Neuronal stem cell (in vitro differentiated cells): ENCODE measurements at regions not wholly inside any gene's neighbourhood (a gene's known extent, or its start where the extent isn't known, plus 50 kb on each side); places are given as distances from the start of the nearest gene placed in this dataset.

Experiments
- DNase-seq: peaks from one replicate; pipeline ENCODE4 v3.0.0-alpha.2; 2013; ENCODE audit warnings: low spot score
- H2AFZ ChIP-seq: one replicate; pipeline ENCODE4 v1.6.1; 2013; ENCODE audit warnings: mild to moderate bottlenecking, low read length, inconsistent platforms
- H2AK5ac ChIP-seq: 2 replicates; pipeline ENCODE4 v1.6.1; 2013; ENCODE audit warnings: low read depth, mild to moderate bottlenecking, inconsistent platforms, low read length, moderate library complexity, mixed read lengths
- H2BK120ac ChIP-seq: 2 replicates; pipeline ENCODE4 v1.6.1; 2013; ENCODE audit warnings: low read depth, mild to moderate bottlenecking, inconsistent platforms, low read length, moderate library complexity, mixed read lengths
- H2BK12ac ChIP-seq: one replicate; pipeline ENCODE4 v1.6.1; 2013; ENCODE audit warnings: low read length, inconsistent platforms
- H2BK15ac ChIP-seq: 2 replicates; pipeline ENCODE4 v1.6.1; 2013; ENCODE audit warnings: mild to moderate bottlenecking, low read length, inconsistent platforms, mixed read lengths
- H2BK5ac ChIP-seq: one replicate; pipeline ENCODE4 v1.6.1; 2013; ENCODE audit warnings: inconsistent platforms, mild to moderate bottlenecking, low read length, moderate library complexity
- H3K14ac ChIP-seq: one replicate; pipeline ENCODE4 v1.6.1; 2013; ENCODE audit warnings: low read length, inconsistent platforms
- H3K18ac ChIP-seq: 2 replicates; pipeline ENCODE4 v1.6.1; 2013; ENCODE audit warnings: low read length, inconsistent platforms
- H3K23ac ChIP-seq: 2 replicates; pipeline ENCODE4 v1.6.1; 2013; ENCODE audit warnings: low read depth, mild to moderate bottlenecking, mixed read lengths, low read length, inconsistent platforms; ENCODE audit not compliant: poor library complexity
- H3K27ac ChIP-seq: replicated peaks from 3 replicates; pipeline ENCODE4 v1.5.1; 2013; ENCODE audit warnings: low read length, inconsistent platforms
- H3K27me3 ChIP-seq, 3 experiments: 2 replicates each; pipeline ENCODE4 v1.6.1; 2013; ENCODE audit warnings: low read length in 3 of 3, mild to moderate bottlenecking in 2 of 3, inconsistent platforms in 1 of 3, low read depth in 1 of 3, mixed read lengths in 1 of 3, moderate library complexity in 1 of 3; ENCODE audit not compliant: control insufficient read depth in 3 of 3, insufficient read depth in 3 of 3
- H3K36me3 ChIP-seq, 2 donors: replicated peaks in 1 of 2; 2 replicates each; pipeline ENCODE4 v1.6.1; 2013; ENCODE audit warnings: low read length in 2 of 2; ENCODE audit not compliant: control insufficient read depth in 2 of 2, insufficient read depth in 2 of 2
- H3K4ac ChIP-seq: 2 replicates; pipeline ENCODE4 v1.6.1; 2013; ENCODE audit warnings: inconsistent platforms, mild to moderate bottlenecking, low read length, moderate library complexity
- H3K4me1 ChIP-seq, 2 donors: 1 replicate in 1 of 2; 2 replicates in 1 of 2; pipeline ENCODE4 v1.6.1; 2013; ENCODE audit warnings: low read length in 2 of 2, low read depth in 1 of 2; ENCODE audit not compliant: control insufficient read depth in 2 of 2, insufficient read depth in 1 of 2
- H3K4me2 ChIP-seq: one replicate; pipeline ENCODE4 v1.6.1; 2013; ENCODE audit warnings: mild to moderate bottlenecking, low read length, inconsistent platforms; ENCODE audit not compliant: insufficient read depth, poor library complexity, severe bottlenecking
- H3K4me3 ChIP-seq, 2 donors: 2 replicates each; pipeline ENCODE4 v1.5.1; 2013; ENCODE audit warnings: low read length in 2 of 2, mild to moderate bottlenecking in 2 of 2, inconsistent platforms in 1 of 2, moderate library complexity in 1 of 2
- H3K79me1 ChIP-seq: one replicate; pipeline ENCODE4 v1.6.1; 2013; ENCODE audit warnings: low read depth, mild to moderate bottlenecking, inconsistent platforms, low read length, moderate library complexity
- H3K9ac ChIP-seq: one replicate; pipeline ENCODE4 v1.6.1; 2013; ENCODE audit warnings: mild to moderate bottlenecking, low read depth, low read length, inconsistent platforms; ENCODE audit not compliant: poor library complexity
- H3K9me3 ChIP-seq, 2 donors: replicated peaks in 1 of 2; 2 replicates each; pipeline versions ENCODE3 to v1.6.1; 2013; ENCODE audit warnings: low read length in 2 of 2, mild to moderate bottlenecking in 2 of 2, inconsistent platforms in 1 of 2, low read depth in 1 of 2, mixed read lengths in 1 of 2, moderate library complexity in 1 of 2; ENCODE audit not compliant: control insufficient read depth in 2 of 2, insufficient read depth in 1 of 2
- H4K8ac ChIP-seq: one replicate; pipeline ENCODE4 v1.6.1; 2013; ENCODE audit warnings: low read depth, mild to moderate bottlenecking, inconsistent platforms, low read length, moderate library complexity
- H4K91ac ChIP-seq: one replicate; pipeline ENCODE4 v1.6.1; 2013; ENCODE audit warnings: low read length, low read depth, mild to moderate bottlenecking, inconsistent platforms; ENCODE audit not compliant: poor library complexity
- WGBS, 2 donors: extraction: QIAGEN DNeasy Blood & Tissue Kit; methylation state at CpG; one replicate each; pipeline ENCODE4 v1.1.7; 2013; ENCODE audit warnings: missing lambda C conversion rate in 2 of 2, mixed read lengths in 1 of 2; ENCODE audit not compliant: insufficient read length in 2 of 2, insufficient replicate concordance in 1 of 2; ENCODE audit errors: extremely low coverage in 2 of 2; 5-methylcytosine and 5-hydroxymethylcytosine counted together

- DNase-seq, result no peak
- peaks cover 0 to 7% of the 10 kb centered on the region in 2 donors for H3K4me1 ChIP-seq
- H2BK120ac ChIP-seq, result no peak overlapping the region
- no peak overlapping the region for H3K23ac ChIP-seq
- H3K27ac ChIP-seq, result no peak overlapping the region
- no peak overlapping the region for H3K4ac ChIP-seq
- H2BK12ac ChIP-seq, result no peak overlapping the region
- no peak overlapping the region for H2BK5ac ChIP-seq
- no peak overlapping the region for H3K14ac ChIP-seq
- no peak overlapping the region for H3K18ac ChIP-seq
- no peak overlapping the region for H3K4me3 ChIP-seq
- H3K9me3 ChIP-seq, result no peaks in the 10 kb centered on the region
- no peak overlapping the region for H4K91ac ChIP-seq
- H2AK5ac ChIP-seq, result no peak overlapping the region
- no peaks in the 10 kb centered on the region for H3K79me1 ChIP-seq
- WGBS, 2 donors, result no CpG with 5 or more reads among the region's 3 CpGs
- no peaks in the 10 kb centered on the region for H3K36me3 ChIP-seq
- no peak overlapping the region for H2AFZ ChIP-seq
- H2BK15ac ChIP-seq, result no peak overlapping the region
- H3K9ac ChIP-seq, result no peak overlapping the region
- H4K8ac ChIP-seq, result no peak overlapping the region
- H3K27me3 ChIP-seq, result no peaks in the 10 kb centered on the region
- no peak overlapping the region for H3K4me2 ChIP-seq
Observed at GRCh38 chr7:131869169-131869844, 312.9 kb upstream of the PODXL start.

GRCh38 chr7:131867461-131867860 lies 311.0 kb upstream of the PODXL start:
- Histone ChIP-seq H3K4me3 (no peak overlapping the region), H3K79me1 (no peaks in the 10 kb centered on the region), H3K14ac (no peak overlapping the region), H4K8ac (no peak overlapping the region), H3K9ac (no peak overlapping the region), H2BK5ac (no peak overlapping the region), H2AFZ (no peak overlapping the region), H3K4me1 (peaks cover 0 to 4% of the 10 kb centered on the region in 2 donors), H3K18ac (no peak overlapping the region), H2AK5ac (no peak overlapping the region), H3K4ac (no peak overlapping the region), H2BK12ac (no peak overlapping the region), H4K91ac (no peak overlapping the region), H3K9me3 (no peaks in the 10 kb centered on the region), H3K4me2 (no peak overlapping the region), H2BK120ac (no peak overlapping the region), H3K27me3 (no peaks in the 10 kb centered on the region), H2BK15ac (no peak overlapping the region), H3K23ac (no peak overlapping the region), H3K27ac (no peak overlapping the region), H3K36me3 (no peaks in the 10 kb centered on the region)
- no peak for DNase-seq
- no CpG with 5 or more reads among the region's 4 CpGs for WGBS, 2 donors

GRCh38 chr7:131865911-131866310 lies 309.5 kb upstream of the PODXL start:
- Histone ChIP-seq H3K9me3 (no peaks in the 10 kb centered on the region), H2AK5ac (no peak overlapping the region), H2BK12ac (no peak overlapping the region), H3K9ac (no peak overlapping the region), H3K14ac (no peak overlapping the region), H3K27ac (no peak overlapping the region), H2AFZ (no peak overlapping the region), H3K4me3 (no peak overlapping the region), H3K36me3 (no peaks in the 10 kb centered on the region), H3K23ac (no peak overlapping the region), H3K4ac (no peak overlapping the region), H3K4me2 (no peak overlapping the region), H2BK5ac (no peak overlapping the region), H3K79me1 (no peaks in the 10 kb centered on the region), H3K4me1 (peaks cover 0 to 4% of the 10 kb centered on the region in 2 donors), H4K8ac (no peak overlapping the region), H2BK120ac (no peak overlapping the region), H2BK15ac (no peak overlapping the region), H4K91ac (no peak overlapping the region), H3K18ac (no peak overlapping the region), H3K27me3 (no peaks in the 10 kb centered on the region)
- DNase-seq, result no peak
- WGBS, 2 donors, result no CpG with 5 or more reads among the region's 2 CpGs

DNA sequence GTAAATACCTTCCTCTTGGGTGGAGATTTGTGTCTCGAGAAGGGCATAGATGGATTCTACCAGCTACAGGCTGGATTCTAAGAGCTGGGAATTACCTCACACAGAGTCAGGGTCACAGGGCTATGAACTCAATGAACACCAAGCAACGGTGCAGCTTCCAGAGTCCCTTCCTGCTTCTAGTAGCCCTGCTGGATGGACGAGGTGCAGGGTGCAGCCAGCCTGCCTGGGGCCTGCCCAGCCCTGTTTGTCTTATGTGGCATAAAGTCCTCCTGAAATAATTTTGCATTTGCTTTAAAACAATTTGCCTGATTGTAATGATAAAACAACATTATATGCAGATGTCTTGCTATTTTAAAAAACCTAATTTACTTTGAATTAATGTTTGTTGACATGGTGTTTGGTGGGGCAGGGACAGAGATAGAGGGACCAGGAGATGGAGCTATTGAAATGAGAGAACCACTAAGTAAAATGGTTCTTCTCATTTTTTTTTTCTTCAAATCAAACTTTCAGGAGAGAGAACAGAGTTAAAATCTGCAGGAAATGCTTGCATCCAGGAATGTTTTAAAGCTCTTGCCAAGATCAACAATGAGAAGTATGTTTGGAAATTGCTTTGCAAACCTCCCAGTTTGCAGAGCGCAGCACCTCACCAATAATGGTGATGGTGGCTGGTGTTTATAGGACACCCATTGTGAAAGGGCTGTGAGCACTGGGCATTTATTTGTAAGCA lies 305.4 kb upstream of the PODXL start:
- Histone ChIP-seq H2BK15ac (no peak overlapping the region), H3K36me3 (no peaks in the 10 kb centered on the region), H3K4me1 (peaks cover 0 to 2% of the 10 kb centered on the region in 2 donors), H3K27ac (no peak overlapping the region), H3K9ac (no peak overlapping the region), H2AFZ (no peak overlapping the region), H3K18ac (no peak overlapping the region), H4K91ac (no peak overlapping the region), H3K9me3 (no peaks in the 10 kb centered on the region), H3K4me2 (no peak overlapping the region), H2BK12ac (no peak overlapping the region), H3K4me3 (no peak overlapping the region), H3K23ac (no peak overlapping the region), H2BK5ac (no peak overlapping the region), H2AK5ac (no peak overlapping the region), H4K8ac (no peak overlapping the region), H3K79me1 (no peaks in the 10 kb centered on the region), H3K4ac (no peak overlapping the region), H2BK120ac (no peak overlapping the region), H3K14ac (no peak overlapping the region), H3K27me3 (no peaks in the 10 kb centered on the region)
- no CpG with 5 or more reads among the region's 4 CpGs for WGBS, 2 donors
- DNase-seq, result no peak
